Medulla oblongata (tissue), 1 donor: ENCODE measurements at regions not wholly inside any gene's neighbourhood (a gene's known extent, or its start where the extent isn't known, plus 50 kb on each side); places are given as distances from the start of the nearest gene placed in this dataset.
"Not testable (repeated sequence)": the region's sequence is repeated elsewhere in the genome, so short reads cannot be mapped to it uniquely, and the experiment has no call there.

Experiments used
- DNase-seq: peaks from one replicate; pipeline ENCODE4 v3.0.0-alpha.2; 2015; ENCODE audit errors: extremely low spot score

- DNase-seq = no peak
Measured at GRCh38 chr6:119965008-119965407, 615.4 kb upstream of the MAN1A1 start.

DNA sequence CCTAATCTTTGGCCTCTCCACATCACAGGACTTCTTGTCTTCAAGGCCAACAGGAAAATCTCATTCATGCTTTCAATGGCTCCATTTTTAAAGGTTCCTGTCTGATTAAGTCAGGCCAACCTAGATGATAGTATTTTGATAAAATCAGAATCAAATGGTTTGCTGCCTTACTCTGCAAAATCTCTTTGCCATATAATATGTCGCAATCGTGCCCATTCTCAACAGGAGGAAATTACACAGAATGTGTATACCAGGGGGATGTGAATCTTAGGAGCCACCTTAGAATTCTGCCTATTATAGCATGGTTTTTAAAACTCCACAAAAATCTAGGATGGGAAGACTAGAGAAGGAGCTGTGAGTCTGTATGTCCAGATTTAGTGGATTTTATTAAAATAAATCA lies 612.9 kb upstream of the MAN1A1 start:
- no peak for DNase-seq

DNA sequence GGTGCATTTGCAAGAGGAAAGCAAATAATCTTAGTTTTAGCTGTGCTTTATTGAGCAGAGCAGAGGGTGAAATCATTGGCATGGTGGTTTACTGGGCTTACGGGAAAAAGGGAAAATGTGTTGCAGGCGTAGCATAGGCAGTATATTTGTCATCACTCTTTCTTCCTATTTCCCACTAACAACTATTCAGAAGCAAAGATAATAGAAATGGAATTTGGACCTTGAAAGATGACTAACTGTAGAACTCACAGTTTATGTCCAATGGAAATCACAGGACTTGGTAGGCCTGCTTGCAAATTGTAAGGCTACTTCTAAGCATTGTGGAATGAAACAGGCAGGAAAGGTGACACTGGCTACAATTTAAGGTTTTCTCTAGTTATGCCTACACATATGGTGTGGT lies 611.9 kb upstream of the MAN1A1 start:
- DNase-seq = no peak

DNA sequence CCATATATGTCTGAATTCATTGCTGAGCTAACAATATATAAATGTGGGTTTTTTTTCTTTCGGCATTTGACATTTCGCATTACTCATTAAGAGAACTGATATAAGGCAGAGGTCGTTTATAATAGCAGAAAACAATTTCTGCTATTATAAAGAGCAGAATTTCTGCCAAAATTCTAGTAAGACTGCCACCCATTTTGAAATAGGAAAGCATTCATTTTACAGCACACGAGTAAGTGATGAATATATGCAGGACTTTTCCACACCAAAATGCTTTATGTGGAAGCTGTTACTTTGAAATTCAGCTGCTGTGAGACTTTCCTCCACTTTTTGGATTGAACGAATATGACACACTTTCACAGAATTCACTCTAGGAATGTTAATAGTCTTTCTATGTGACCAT lies 610.9 kb upstream of the MAN1A1 start:
- no peak for DNase-seq

GRCh38 chr6:119960036-119960435 lies 610.5 kb upstream of the MAN1A1 start:
- DNase-seq = no peak

DNA sequence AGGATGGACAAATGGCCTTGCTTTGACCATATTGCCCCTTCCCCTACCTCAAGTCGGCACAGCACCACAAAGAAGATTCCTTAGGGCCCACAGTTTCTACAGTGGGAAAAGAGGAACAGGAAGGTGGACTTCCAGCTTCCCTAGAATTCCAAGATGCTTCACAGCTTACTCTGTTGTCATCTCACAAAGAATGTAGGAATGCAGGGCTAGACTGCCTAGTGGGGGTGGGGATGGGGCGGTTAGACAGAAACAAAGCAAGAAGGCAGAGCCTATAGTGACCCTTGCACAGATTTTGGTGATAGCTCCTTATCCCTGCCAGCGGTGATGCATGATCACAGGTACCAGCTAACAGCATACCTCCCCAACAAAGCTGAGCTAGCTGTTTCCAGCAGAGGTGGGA lies 607.6 kb upstream of the MAN1A1 start:
- no peak for DNase-seq

- DNase-seq = no peak
Measured at GRCh38 chr6:119952696-119953095, 603.1 kb upstream of the MAN1A1 start.

DNA sequence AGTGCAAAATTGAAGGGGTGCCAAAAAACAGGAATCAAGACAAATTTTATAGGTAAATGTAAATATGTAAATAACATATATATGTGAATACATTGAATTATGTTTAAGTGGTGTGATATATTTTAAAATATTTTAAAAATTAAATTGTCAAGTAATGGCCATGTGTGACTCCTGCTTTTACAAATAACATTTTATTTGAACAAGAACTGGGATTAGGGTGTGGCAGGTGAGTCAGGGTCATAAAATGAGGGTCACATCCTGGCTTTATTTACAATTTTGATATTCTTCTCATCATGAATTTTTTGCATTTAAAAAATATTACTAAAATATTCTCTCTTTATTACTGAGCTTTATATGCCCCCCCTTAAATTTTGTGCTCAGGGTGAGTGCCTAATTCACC lies 601.1 kb upstream of the MAN1A1 start:
- no peak for DNase-seq

GRCh38 chr6:119942078-119942752 lies 592.7 kb upstream of the MAN1A1 start:
- no peak for DNase-seq

- DNase-seq = no peak
Measured at GRCh38 chr6:119938752-119939151, 589.2 kb upstream of the MAN1A1 start.

DNA sequence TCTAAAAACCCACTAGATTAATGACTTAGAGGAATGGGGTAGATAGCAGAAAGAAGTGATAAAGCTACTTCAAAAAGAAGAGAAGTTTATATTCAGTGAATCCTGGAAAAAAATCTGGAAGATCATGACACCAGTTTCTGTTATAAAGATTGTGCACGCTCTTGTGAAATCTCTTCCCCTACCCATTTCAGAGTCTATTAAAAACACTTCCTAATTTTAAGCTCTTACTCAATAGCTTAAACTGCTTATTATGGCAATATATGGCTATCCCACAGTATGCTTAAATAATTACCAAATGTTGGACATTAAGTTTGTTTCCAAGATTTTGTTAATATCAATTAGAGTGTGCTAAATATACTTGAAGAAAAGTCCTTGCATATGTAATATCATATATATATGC lies 585.3 kb upstream of the MAN1A1 start:
- DNase-seq = no peak

DNA sequence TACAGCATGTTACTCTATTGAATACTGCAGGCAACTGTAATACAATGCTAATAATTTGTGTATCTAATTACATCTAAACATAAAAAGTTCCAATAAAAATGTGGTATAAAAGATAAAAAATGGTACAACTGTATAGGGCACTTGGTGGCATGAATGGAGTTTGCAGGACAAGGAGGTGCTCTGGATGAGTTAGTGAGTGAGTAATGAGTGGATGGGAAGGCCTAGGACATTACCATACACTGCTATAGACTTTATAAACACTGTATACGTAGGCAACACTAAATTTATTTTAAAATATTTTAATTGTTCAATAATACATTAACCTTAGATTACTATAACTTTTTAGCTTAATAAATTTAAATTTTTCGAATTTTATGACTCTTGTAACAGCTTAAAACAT lies 579.6 kb upstream of the MAN1A1 start:
- no peak for DNase-seq

- DNase-seq = not testable (repeated sequence)
Measured at GRCh38 chr6:119924888-119925287, 575.3 kb upstream of the MAN1A1 start.

DNA sequence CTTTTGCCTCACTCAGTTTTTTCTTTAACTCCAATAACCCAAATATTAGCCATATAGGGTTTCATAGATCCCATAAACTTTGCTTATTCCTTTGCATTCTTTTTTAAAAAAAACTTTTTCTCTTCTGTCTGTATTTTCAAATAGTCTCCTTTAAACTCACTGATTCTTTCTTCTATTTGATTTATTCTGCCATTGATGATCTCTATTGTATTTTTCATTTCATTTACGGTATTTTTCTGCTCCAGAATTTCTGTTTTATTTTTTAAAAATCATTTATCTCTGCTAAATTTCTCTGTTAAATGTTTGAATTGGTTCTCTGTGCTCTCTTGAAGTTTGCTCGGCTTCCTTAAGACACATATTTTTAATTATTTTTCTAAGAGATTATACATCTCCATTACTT lies 573.3 kb upstream of the MAN1A1 start:
- DNase-seq = no peak

GRCh38 chr6:119921491-119922010 lies 572.0 kb upstream of the MAN1A1 start:
- DNase-seq = no peak

GRCh38 chr6:119917186-119917585 lies 567.6 kb upstream of the MAN1A1 start:
- no peak for DNase-seq

DNA sequence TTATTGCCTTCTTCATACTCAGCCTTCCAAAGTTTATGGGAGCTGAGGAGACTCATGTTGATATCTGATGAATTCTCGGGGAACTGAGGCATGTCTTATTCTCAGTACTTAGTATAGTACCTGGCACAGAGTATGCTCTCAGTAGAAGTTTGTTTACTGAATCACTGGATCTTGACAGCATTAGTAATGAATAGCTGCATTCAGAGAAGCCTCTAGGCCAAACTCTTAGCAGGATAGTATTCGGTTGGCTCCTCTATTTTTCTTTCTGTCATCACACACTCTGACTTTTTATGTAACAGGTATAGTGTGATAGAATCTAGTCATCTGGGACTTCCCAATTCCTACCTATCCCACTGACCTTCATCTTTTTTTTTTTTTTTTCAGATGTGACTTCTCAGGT lies 566.4 kb upstream of the MAN1A1 start:
- DNase-seq = no peak

- no peak for DNase-seq
Measured at GRCh38 chr6:119908157-119908556, 558.6 kb upstream of the MAN1A1 start.

GRCh38 chr6:119902681-119903080 lies 553.1 kb upstream of the MAN1A1 start:
- no peak for DNase-seq

DNA sequence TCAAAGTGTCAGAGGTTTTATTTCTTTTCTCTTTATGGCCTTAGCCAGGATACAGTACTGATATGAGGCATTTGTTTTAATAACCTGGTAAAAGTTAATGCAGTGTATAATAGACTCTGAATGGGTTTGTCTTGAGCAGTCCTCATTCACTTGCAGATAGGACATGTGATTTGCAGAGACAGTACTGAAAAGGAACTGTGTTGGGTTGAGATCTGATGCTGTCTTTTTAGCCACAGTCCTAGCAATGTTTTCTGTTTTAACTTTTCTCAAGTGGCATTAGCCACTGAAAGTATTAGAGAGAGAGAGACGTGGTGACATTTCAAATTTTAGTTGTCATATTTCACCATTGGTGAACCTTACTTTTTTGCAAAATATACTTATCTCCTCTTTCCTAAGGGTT lies 547.2 kb upstream of the MAN1A1 start:
- DNase-seq = no peak

DNA sequence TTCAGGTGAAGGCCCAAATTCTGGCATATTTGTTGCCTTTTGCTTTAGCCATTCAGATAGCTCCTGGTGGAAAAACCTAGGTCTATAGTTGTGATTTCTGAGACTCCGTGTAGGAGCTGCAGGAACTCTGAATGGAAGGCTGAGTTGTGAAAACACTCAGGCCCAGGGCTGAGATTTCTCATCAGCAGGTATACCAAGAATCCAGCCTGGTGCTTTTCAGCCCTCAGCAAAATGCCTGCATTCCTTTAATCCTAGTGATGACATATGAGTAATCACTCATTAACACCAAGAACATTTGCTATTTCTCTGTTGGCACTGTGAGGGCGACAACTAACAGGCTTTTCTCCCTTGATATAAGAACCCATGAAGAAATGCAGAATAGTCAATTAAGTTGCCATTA lies 546.1 kb upstream of the MAN1A1 start:
- DNase-seq = no peak

- no peak for DNase-seq
Measured at GRCh38 chr6:119894811-119895210, 545.2 kb upstream of the MAN1A1 start.

- DNase-seq = no peak
Measured at GRCh38 chr6:119891644-119892043, 542.1 kb upstream of the MAN1A1 start.

GRCh38 chr6:119891206-119891605 lies 541.6 kb upstream of the MAN1A1 start:
- no peak for DNase-seq
